ENCODE measurements at regions not wholly inside any gene's neighbourhood (a gene's known extent, or its start where the extent isn't known, plus 50 kb on each side); places are given as distances from the start of the nearest gene placed in this dataset.

DNA sequence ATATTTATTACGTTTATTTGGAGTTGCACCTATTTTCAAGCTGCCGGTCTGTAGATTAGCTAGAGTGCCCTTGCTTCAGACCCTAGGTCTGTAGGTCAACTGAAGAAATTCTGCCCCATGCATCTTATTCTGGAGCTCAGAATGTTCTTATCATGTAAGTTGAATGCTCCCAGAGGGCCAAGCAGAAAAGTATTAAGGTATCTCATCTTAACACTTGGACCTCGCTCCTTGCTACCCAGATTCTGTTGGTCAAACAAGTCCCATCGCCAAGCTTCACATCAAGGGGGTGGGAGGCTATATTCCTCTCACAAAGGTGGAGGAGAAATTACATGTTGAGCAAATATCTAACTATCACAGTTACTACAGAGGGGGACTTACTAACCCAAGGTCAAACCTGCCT lies 187.7 kb downstream of the C1orf94 start (continued):
- TF ChIP-seq ZNF341 (tag by site-specific recombination; IDR thresholded peaks at IDR 0.05; ENCODE audit: low read depth) (no peak), ZNF211 (tag by site-specific recombination; IDR thresholded peaks at IDR 0.05; ENCODE audit: low read depth) (no peak)

- ChIA-PET POLR2A (no interaction called here), CTCF (interaction anchor here (1.0 to 2.1 kb wide), 2 partner anchors 21 to 232 kb away, joined by 3 to 6 read pairs; no protein-coding TSS in a partner anchor)
- H3K4me1 ChIP-seq (ENCODE audit: control insufficient read depth, insufficient read depth, low read length), result no peaks in the 10 kb centered on the region
- H3K4me3 ChIP-seq (ENCODE audit: low read depth, low read length), result no peak overlapping the region
- H3K9me3 ChIP-seq (ENCODE audit: control insufficient read depth, insufficient read depth, low read depth, low read length), result no peaks in the 10 kb centered on the region
- no peak overlapping the region for H3K27ac ChIP-seq (ENCODE audit: extremely low read depth, low read depth, low read length)
- no peak for TF ChIP-seq KLF9 (tag by site-specific recombination; IDR thresholded peaks at IDR 0.05; ENCODE audit: low read depth)
- no peak for TF ChIP-seq ZNF26 (tag by site-specific recombination; IDR thresholded peaks at IDR 0.05)
- no peak for TF ChIP-seq ZNF776 (tag by site-specific recombination; IDR thresholded peaks at IDR 0.05; ENCODE audit: borderline replicate concordance)
- TF ChIP-seq ZNF302 (tag by site-specific recombination; IDR thresholded peaks at IDR 0.05; ENCODE audit: low read depth), result no peak
- TF ChIP-seq ZBTB21 (tag by site-specific recombination; IDR thresholded peaks at IDR 0.05), result no peak
- TF ChIP-seq ZNF248 (tag by site-specific recombination; IDR thresholded peaks at IDR 0.05), result no peak
- TF ChIP-seq, protein P1, sequence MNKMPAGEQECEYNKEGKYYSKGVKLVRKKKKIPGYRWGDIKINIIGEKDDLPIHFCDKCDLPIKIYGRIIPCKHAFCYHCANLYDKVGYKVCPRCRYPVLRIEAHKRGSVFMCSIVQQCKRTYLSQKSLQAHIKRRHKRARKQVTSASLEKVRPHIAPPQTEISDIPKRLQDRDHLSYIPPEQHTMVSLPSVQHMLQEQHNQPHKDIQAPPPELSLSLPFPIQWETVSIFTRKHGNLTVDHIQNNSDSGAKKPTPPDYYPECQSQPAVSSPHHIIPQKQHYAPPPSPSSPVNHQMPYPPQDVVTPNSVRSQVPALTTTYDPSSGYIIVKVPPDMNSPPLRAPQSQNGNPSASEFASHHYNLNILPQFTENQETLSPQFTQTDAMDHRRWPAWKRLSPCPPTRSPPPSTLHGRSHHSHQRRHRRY (tag by site-specific recombination; IDR thresholded peaks at IDR 0.05), result no peak
- TF ChIP-seq ZNF501 (tag by site-specific recombination; IDR thresholded peaks at IDR 0.05), result no peak
- TF ChIP-seq SALL2 (tag by site-specific recombination; IDR thresholded peaks at IDR 0.05; ENCODE audit: borderline replicate concordance), result no peak
- TF ChIP-seq SP7 (tag by site-specific recombination; IDR thresholded peaks at IDR 0.05), result no peak
- TF ChIP-seq ZNF639 (tag by site-specific recombination; IDR thresholded peaks at IDR 0.05), result no peak
- TF ChIP-seq MYNN (tag by site-specific recombination; IDR thresholded peaks at IDR 0.05; ENCODE audit: borderline replicate concordance), result no peak
- no peak for TF ChIP-seq ZNF580 (tag by site-specific recombination; IDR thresholded peaks at IDR 0.05)
- no peaks in the 10 kb centered on the region for H3K36me3 ChIP-seq (ENCODE audit: control insufficient read depth in 2 of 2, insufficient read depth in 1 of 2, low read length in 2 of 2)
Observed at GRCh38 chr1:34365295-34365694, 188.6 kb downstream of the C1orf94 start.

GRCh38 chr1:34366875-34367624 lies 190.3 kb downstream of the C1orf94 start:
- ChIA-PET POLR2A (interaction anchor here (0.7 kb wide), 1 partner anchor 16 kb away, joined by 3 read pairs; no protein-coding TSS in a partner anchor), CTCF (no interaction called here)
- TF ChIP-seq, protein P2, sequence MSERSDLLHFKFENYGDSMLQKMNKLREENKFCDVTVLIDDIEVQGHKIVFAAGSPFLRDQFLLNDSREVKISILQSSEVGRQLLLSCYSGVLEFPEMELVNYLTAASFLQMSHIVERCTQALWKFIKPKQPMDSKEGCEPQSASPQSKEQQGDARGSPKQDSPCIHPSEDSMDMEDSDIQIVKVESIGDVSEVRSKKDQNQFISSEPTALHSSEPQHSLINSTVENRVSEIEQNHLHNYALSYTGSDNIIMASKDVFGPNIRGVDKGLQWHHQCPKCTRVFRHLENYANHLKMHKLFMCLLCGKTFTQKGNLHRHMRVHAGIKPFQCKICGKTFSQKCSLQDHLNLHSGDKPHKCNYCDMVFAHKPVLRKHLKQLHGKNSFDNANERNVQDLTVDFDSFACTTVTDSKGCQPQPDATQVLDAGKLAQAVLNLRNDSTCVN (tag by site-specific recombination; optimal IDR thresholded peaks at IDR 0.05), result no peak
- TF ChIP-seq ZNF324 (tag by site-specific recombination; IDR thresholded peaks at IDR 0.05), result no peak
- TF ChIP-seq BCL11B (tag by site-specific recombination; IDR thresholded peaks at IDR 0.05; ENCODE audit: low read depth), result no peak
- no peak for TF ChIP-seq ZNF202 (tag by site-specific recombination; IDR thresholded peaks at IDR 0.05; ENCODE audit: borderline replicate concordance)
- no peak for TF ChIP-seq KLF9 (tag by site-specific recombination; IDR thresholded peaks at IDR 0.05; ENCODE audit: low read depth)
- TF ChIP-seq ZNF350 (tag by site-specific recombination; IDR thresholded peaks at IDR 0.05), result no peak
- no peak for TF ChIP-seq ZBTB10 (tag by site-specific recombination; IDR thresholded peaks at IDR 0.05)

More at GRCh38 chr1:34366875-34367624, 190.3 kb downstream of the C1orf94 start:
- Histone ChIP-seq H3K4me1 (ENCODE audit: control insufficient read depth, insufficient read depth, low read length) (no peaks in the 10 kb centered on the region), H3K27ac (ENCODE audit: extremely low read depth, low read depth, low read length) (no peak overlapping the region), H3K4me3 (ENCODE audit: low read depth, low read length) (no peak overlapping the region), H3K36me3 (ENCODE audit: control insufficient read depth in 2 of 2, insufficient read depth in 1 of 2, low read length in 2 of 2) (no peaks in the 10 kb centered on the region), H3K9me3 (ENCODE audit: control insufficient read depth, insufficient read depth, low read depth, low read length) (no peaks in the 10 kb centered on the region)
